Bronchial epithelial cell (primary cell): ENCODE measurements at regions not wholly inside any gene's neighbourhood (a gene's known extent, or its start where the extent isn't known, plus 50 kb on each side); places are given as distances from the start of the nearest gene placed in this dataset.
A peak's percentile ranks its signal among the peaks of the same experiment; 100 is the strongest.

Experiments
- DNase-seq: peaks from one replicate; pipeline ENCODE4 v3.0.0-alpha.2; 2010; ENCODE audit warnings: low read depth
- FAIRE-seq: peaks from 2 replicates; lab custom pipeline; 2011; peaks lifted over from hg19 to GRCh38; lab: Jason Lieb, UNC
- H3K27me3 ChIP-seq: 2 replicates; pipeline ENCODE4 v1.5.1; 2011; ENCODE audit warnings: low read length; ENCODE audit not compliant: control insufficient read depth, insufficient read depth
- H3K36me3 ChIP-seq: 2 replicates; pipeline ENCODE4 v1.5.1; 2011; ENCODE audit warnings: low read length; ENCODE audit not compliant: control insufficient read depth, insufficient read depth
- H3K4me3 ChIP-seq: 2 replicates; pipeline ENCODE4 v1.5.1; 2011; ENCODE audit warnings: mild to moderate bottlenecking, low read depth, low read length, control low read depth
- TF ChIP-seq, protein P1 (sequence below): IDR thresholded peaks from 2 replicates; pipeline ENCODE4 v1.5.1; 2011; ENCODE audit warnings: mild to moderate bottlenecking, moderate library complexity, low read length, control low read depth, inconsistent platforms; ENCODE audit not compliant: insufficient read depth, severe bottlenecking

GRCh38 chr21:39022466-39022862 is 160.8 kb downstream of the PSMG1 start:
- TF ChIP-seq, protein P1, sequence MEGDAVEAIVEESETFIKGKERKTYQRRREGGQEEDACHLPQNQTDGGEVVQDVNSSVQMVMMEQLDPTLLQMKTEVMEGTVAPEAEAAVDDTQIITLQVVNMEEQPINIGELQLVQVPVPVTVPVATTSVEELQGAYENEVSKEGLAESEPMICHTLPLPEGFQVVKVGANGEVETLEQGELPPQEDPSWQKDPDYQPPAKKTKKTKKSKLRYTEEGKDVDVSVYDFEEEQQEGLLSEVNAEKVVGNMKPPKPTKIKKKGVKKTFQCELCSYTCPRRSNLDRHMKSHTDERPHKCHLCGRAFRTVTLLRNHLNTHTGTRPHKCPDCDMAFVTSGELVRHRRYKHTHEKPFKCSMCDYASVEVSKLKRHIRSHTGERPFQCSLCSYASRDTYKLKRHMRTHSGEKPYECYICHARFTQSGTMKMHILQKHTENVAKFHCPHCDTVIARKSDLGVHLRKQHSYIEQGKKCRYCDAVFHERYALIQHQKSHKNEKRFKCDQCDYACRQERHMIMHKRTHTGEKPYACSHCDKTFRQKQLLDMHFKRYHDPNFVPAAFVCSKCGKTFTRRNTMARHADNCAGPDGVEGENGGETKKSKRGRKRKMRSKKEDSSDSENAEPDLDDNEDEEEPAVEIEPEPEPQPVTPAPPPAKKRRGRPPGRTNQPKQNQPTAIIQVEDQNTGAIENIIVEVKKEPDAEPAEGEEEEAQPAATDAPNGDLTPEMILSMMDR: no peak
- DNase-seq (no peak), FAIRE-seq (no peak)
- Histone ChIP-seq H3K4me3 (no peak overlapping the region), H3K27me3 (no peaks in the 10 kb centered on the region), H3K36me3 (no peaks in the 10 kb centered on the region)

DNA sequence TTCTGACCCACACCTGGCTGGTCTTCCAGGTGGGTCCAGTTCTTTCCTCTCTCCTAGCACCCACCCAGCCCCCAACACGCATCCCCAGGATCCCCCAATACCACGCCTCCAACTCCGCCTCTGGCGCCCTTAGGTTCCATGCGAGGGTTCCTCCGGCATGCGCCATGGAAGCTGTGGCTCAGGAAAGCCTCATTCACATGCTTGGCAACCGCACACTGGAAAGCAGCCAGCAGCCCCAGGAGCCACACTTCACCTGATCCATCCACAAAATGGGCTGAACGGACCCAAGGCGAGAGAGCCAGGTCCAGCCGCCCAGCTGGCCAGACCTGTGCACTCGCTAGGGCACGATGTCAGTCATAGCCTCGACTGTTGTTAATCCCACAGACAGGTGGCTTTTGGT is 161.2 kb downstream of the PSMG1 start:
- TF ChIP-seq, protein P1: no peak
- Histone ChIP-seq H3K4me3 (no peak overlapping the region), H3K27me3 (no peaks in the 10 kb centered on the region), H3K36me3 (no peaks in the 10 kb centered on the region)
- FAIRE-seq (peak; percentile 32), DNase-seq (no peak)

DNA sequence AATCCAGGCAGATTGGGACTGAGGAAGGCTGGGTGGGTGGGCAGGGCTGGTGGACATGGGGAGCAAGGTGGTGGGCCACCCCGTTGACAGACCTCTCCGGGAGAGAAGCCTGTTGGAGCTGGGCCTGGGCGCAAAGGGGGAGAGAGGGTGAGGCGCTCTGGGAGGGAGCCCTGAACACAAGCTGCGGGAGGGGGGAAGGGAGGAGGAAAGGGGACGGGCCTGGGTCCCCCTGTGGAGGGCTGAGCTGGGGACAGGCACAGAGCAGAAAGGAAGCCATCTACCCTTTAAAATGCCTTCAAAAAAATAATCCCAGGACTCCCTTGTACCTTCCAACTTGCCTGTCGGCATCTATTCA is 161.8 kb downstream of the PSMG1 start:
- TF ChIP-seq, protein P1: no peak
- FAIRE-seq: no peak
- H3K27me3 ChIP-seq: no peaks in the 10 kb centered on the region
- no peak for DNase-seq
- no peaks in the 10 kb centered on the region for H3K36me3 ChIP-seq
- no peak overlapping the region for H3K4me3 ChIP-seq

- H3K4me3 ChIP-seq: no peak overlapping the region
- DNase-seq: peak; percentile 82
Observed at GRCh38 chr21:39020751-39021477, 162.3 kb downstream of the PSMG1 start.

GRCh38 chr21:39018730-39019129 is 164.5 kb downstream of the PSMG1 start:
- FAIRE-seq (no peak), DNase-seq (no peak)
- H3K36me3 ChIP-seq: no peaks in the 10 kb centered on the region
- TF ChIP-seq, protein P1: no peak
- H3K4me3 ChIP-seq: no peak overlapping the region
- no peaks in the 10 kb centered on the region for H3K27me3 ChIP-seq

More at GRCh38 chr21:39020751-39021477, 162.3 kb downstream of the PSMG1 start:
- no peaks in the 10 kb centered on the region for H3K36me3 ChIP-seq
- FAIRE-seq: no peak
- H3K27me3 ChIP-seq: no peaks in the 10 kb centered on the region
- TF ChIP-seq, protein P1: no peak
